GM20000 (cell line): ENCODE measurements at regions not wholly inside any gene's neighbourhood (a gene's known extent, or its start where the extent isn't known, plus 50 kb on each side); places are given as distances from the start of the nearest gene placed in this dataset.
"Not testable (repeated sequence)": the region's sequence is repeated elsewhere in the genome, so short reads cannot be mapped to it uniquely, and the experiment has no call there.

Experiments
- DNase-seq: peaks from one replicate; pipeline ENCODE4 v3.0.0; 2012; ENCODE audit warnings: low spot score
- TF ChIP-seq, protein P1 (sequence below): IDR thresholded peaks from 2 replicates; pipeline ENCODE4 v1.5.1; 2012; ENCODE audit warnings: mild to moderate bottlenecking, control low read depth; ENCODE audit errors: extremely low read depth, missing control alignments

DNA sequence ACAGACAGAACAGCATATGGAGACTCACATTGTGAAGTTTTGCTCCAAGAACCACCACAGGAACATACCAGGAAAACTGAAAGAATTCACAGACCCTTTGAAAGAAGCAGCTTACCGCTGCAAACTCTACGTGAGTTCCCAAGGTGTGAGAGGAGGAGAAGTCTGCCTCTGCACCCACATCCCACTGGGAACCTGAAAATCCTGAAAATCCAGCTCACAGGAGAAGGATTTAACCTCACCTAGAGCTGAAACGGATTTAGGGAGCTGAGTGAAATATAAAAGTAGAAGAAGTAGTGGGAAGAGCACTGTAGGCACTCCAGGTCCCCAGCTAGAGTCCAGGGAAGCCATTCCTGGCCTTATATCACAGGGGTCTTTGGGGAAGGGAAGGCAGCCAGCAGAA, 80.0 kb downstream of the FHIP1A start:
- no peak for DNase-seq
- TF ChIP-seq, protein P1, sequence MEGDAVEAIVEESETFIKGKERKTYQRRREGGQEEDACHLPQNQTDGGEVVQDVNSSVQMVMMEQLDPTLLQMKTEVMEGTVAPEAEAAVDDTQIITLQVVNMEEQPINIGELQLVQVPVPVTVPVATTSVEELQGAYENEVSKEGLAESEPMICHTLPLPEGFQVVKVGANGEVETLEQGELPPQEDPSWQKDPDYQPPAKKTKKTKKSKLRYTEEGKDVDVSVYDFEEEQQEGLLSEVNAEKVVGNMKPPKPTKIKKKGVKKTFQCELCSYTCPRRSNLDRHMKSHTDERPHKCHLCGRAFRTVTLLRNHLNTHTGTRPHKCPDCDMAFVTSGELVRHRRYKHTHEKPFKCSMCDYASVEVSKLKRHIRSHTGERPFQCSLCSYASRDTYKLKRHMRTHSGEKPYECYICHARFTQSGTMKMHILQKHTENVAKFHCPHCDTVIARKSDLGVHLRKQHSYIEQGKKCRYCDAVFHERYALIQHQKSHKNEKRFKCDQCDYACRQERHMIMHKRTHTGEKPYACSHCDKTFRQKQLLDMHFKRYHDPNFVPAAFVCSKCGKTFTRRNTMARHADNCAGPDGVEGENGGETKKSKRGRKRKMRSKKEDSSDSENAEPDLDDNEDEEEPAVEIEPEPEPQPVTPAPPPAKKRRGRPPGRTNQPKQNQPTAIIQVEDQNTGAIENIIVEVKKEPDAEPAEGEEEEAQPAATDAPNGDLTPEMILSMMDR = no peak

DNA sequence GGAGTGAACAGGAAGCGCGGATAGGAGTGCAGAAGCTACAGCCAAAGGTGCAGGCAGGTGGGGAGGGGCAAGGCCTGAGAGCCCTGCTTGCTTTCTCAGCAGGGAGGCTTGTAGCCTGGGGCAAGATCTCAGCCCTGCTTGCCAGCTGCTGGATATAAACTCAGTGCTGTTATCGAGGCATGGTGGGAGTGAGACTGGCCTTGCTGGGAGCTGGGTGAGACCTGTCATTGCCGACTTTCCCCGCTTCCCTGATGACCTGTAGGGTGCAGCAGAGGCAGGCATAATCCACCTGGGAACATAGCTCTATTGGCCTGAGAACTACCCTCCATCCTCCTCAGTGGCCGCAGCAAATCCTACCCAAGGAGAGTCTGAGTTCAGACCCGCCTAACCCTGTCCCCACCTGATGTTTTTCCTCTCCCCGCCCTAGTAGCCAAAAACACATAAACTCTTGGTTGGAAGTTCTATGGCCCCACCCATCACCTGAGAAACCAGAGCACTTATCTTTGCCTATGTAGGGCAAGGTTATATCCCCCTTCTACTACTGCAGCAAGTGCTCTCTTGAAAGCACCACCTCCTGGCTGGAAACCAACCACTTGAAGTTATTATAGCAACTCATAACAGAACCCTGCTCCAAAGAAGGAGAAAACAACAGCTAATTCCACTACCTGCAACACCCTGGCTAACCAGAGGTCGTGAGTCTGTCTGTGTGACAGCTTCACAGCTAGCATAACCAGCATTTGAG, 80.7 kb downstream of the FHIP1A start:
- TF ChIP-seq, protein P1 = no peak
- DNase-seq = no peak

DNA sequence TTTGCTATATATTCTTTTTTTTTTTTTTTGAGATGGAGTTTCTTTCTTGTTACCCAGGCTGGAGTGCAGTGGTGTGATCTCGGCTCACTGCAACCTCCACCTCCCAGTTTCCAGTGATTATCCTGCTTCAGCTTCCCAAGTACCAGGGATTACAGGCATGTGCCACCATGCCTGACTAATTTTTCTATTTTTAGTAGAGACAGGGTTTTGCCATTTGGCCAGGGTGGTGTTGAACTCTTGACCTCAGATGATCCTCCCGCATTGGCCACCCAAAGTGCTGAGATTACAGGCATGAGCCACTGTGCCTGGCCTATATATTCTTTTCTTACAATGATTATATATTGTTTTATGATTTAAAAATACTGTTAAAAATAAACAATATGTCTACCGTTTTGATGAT, 86.6 kb downstream of the FHIP1A start:
- not testable (repeated sequence) for DNase-seq

DNA sequence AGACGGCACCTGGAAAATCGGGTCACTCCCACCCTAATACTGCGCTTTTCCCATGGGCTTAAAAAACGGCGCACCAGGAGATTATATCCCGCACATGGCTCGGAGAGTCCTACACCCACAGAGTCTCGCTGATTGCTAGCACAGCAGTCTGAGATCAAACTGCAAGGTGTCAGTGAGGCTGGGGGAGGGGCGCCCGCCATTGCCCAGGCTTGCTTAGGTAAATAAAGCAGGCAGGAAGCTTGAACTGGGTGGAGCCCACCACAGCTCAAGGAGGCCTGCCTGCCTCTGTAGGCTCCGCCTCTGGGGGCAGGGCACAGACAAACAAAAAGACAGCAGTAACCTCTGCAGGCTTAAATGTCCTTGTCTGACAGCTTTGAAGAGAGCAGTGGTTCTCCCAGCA, 102.6 kb downstream of the FHIP1A start:
- DNase-seq = not testable (repeated sequence)

DNA sequence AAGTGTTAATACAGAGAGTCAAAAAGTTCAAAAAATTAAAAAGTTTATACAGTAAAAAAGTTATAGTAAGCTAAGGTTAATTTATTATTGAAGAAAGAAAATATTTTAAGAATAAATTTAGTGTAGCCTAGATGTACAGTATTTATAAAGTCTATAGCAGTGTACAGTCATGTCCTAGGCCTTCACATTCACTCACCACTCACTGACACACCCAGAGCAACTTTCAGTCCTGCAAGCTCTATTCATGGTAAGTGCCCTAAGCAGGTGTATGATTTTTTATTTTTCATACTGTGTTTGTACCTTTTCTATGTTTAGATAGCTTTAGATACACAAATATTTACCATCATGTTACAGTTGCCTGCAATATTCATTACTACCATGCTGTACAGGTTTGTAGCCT, 108.9 kb downstream of the FHIP1A start:
- TF ChIP-seq, protein P1 = no peak
- no peak for DNase-seq

DNA sequence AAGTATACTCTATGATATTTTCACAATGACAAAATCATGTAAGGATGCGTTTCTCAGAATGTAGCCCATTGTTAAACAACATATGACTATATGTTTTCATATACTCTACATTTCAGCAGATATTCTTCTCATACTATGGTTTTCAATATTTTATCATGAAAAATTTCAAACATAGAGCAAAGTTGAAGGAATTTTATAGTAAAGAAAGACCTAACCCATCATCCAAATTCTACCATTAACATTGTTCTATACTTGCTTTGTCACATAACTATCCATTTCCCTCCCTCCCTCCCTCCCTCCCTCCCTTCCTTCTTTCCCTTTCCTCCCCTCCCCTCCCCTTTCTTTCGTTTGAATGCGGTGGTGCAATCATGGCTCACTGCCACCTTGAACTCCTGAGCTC, 109.4 kb downstream of the FHIP1A start:
- TF ChIP-seq, protein P1 = no peak
- DNase-seq = no peak

DNA sequence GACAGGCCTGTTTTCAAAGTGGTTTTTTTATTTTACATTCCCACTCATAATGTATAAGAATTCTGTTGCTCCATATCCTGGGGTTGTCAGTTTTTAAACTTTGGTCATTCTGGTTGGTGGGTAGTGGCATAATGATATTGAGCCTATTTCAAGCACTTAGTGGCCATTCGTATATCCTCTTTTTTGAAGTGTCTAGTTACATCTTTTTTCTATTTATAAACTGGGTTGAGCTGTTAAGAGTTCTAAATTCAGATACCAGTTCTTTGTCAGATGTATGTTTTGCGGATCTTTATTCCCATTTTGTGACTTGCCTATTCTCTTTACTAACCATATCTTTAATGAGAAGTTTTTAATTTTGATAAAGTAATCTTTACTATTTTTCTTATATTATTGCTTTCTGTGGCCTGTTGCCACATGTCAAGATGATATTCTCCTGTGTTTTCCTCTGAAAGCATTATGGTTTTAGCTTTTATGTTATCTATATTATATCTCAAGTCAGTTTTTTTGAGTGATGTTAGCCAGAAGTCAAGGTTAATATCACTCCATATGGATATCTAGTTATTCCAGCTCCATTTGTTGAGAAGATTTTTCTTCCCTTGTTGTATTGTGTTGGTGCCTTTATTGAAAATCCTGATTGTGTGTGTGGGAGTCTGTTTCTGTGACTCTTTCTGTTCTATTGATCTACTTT, 110.9 kb downstream of the FHIP1A start:
- TF ChIP-seq, protein P1 = no peak
- DNase-seq = no peak

DNA sequence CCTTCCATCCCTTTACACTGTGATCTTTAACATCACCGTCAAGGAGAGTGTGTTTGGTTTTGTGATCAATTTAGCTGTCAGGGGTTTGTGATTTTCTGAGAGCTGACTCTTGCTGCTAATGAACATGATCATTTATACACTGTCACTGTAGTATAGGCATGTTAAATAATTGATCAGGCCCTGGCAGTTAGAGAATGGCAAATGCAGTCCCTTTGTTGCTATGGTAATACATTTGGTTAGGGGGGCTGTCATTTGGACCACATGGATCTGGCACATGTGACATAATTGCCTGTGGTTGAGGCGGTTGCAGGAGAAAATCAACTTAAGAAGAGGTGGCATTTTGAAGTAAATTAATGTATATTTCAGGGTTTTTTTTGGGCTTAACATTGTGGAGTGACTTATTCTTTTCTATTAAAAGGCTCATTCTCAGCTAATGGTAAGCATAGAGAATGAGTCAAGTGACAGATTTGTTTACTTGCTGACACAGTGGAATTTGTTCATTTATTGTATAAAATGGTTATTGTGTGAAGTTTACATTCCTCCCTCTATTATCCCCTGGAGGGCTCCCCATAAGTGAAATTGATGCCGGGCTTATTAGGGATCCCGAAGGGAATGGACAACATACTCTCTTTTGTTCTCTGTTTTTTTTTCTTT, 114.0 kb downstream of the FHIP1A start:
- TF ChIP-seq, protein P1 = no peak
- no peak for DNase-seq
